ENCODE measurements at regions not wholly inside any gene's neighbourhood (a gene's known extent, or its start where the extent isn't known, plus 50 kb on each side); places are given as distances from the start of the nearest gene placed in this dataset.
"Not testable (repeated sequence)": the region's sequence is repeated elsewhere in the genome, so short reads cannot be mapped to it uniquely, and the experiment has no call there.

DNA sequence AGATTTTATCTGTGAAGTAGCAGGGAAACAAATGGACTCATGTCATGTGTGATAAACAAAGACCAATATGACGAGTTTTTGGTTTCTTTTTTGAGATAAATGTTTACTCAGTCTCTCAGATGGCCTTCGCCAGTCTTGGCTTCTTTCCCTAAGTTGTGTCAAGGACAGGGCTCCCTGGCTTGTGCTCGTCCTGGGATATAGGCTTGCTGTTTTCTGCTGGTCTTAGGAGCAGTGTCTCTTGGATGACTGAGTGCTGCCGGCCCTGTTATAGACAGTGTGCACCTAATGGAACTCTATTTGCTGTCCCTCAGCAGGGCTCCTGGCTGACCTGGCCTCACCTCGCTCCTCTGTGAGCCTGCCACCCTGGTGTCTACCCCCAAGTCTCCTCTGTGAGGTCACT lies 324.1 kb upstream of the SYNCRIP start:
- no peak for DNase-seq (ENCODE audit: low spot score)

DNA sequence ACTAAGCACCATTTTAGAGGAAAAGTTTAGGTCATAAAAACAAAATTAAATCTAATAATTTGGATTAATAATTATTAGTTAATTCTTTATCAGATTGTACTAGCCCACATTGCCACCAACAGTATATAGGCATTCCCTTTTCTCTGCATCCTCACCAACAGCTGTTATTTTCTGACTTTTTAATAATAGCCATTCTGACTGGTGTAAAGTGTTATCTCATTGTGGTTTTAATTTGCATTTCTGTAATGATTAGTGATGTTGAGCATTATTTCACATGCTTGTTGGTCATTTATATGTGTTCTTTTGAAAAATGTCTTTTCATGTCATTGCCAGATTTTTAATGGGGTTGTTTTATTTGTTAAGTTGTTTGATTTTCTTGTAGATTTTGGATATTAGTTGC lies 319.1 kb upstream of the SYNCRIP start:
- DNase-seq (ENCODE audit: low spot score) = no peak

DNA sequence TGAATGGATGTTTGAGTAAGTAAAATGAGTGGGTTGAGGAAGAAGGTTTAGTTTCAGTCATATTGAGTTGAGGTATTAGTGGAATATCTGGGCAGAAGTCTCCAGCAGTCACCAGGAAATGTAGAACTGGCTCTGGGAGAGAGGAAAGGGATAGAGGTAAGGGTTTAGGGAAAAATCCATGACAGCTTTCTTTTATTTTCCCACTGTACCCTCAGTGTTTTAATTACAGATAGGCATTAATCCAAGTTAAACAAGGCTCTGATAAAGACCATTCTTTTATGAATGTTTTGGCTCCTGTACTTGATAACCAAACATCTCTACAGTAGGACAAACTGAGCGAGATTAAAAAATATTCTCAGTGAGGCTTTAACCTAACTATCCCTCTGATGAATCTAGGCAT lies 318.4 kb upstream of the SYNCRIP start:
- no peak for DNase-seq (ENCODE audit: low spot score)

DNA sequence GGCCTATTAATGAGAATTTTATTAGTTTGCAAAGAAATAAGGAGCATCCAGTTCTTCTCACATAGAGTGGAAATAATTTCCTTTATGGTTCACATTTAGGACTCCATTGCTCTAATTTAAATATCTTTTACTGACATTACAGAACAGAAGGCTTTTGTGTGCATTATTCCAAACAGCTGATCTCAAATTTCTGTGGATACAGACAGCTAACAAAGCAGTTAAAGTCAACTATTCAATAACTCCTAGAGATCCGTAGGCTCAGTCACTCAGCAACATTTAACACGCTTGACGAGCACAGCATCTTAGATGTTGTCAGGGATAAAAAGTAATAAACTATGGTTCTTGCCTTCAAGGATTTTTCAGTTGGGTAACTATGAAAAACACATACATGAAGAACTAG lies 305.8 kb upstream of the SYNCRIP start:
- DNase-seq (ENCODE audit: low spot score) = no peak

DNA sequence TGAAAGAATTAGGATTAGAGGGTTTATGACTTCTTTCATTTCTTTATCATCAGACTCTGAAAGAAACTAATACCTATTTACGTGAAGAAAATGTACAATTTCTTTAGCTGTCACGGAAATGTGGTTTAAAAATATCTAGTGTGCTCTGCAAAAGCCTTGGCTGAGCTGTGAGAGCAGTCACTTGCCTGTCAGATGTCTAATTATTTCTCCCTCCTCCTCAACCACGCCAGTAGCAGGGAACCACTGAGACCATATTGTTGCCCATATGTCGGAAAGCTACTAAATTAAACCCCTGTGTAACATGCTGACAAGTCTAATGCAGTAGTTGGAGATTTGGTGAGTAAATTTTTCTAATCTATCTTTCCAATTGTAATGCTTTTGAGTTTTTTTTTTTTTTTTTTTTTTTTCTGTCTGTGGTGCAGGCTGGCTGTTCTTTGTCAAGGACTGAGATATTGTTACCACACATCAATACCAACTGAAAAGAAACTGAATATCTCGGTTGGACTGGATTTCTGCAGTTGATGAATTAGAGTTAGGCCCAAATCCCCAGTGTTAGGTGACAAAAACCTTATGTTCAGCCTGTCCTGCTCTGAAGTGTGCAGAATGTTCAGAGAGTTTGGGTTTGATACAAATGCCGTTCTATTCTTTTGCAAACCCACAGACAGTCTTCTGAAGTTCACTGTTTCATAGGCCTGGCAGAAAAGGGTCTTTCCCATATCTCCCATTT lies 302.9 kb upstream of the SYNCRIP start:
- peak; percentile 87 for DNase-seq (ENCODE audit: low spot score)

DNA sequence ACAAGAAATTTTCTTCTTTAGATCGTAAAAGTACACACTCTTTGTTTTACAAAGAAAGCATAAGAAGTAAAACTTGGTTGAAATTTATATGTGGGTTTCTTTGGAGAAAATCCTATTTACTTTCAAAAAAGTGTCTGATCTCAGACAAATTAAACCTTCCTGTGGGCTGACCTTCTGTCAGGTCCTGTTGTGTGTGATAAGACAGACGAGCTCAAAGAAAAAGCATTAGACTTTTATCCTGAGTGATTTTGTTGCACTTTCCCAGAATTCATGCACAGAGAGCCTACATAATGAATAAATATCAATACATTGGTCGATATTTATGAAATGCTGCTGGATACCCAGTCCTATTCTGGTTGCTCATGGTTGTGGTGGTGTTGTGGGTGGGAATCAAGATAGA lies 302.1 kb upstream of the SYNCRIP start:
- peak; percentile 75 for DNase-seq (ENCODE audit: low spot score)

DNA sequence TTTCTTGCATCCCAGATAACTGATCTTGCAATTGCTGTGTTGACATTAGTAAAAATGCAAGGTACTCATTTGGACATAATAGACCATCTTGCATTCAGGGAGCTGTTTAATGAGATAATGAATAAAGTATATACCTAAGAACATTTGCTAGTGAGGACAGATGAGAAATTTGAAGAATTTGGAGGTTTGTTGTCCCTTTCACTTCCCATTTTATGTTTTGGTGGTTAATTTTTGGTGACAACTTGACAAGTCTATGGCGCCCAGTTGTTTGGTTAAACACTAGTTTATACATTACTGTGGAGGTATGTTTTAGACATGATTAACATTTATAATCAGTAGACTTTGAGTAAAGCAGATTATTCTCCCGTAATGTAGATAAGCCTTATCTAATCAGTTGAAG lies 300.2 kb upstream of the SYNCRIP start:
- no peak for DNase-seq (ENCODE audit: low spot score)

DNA sequence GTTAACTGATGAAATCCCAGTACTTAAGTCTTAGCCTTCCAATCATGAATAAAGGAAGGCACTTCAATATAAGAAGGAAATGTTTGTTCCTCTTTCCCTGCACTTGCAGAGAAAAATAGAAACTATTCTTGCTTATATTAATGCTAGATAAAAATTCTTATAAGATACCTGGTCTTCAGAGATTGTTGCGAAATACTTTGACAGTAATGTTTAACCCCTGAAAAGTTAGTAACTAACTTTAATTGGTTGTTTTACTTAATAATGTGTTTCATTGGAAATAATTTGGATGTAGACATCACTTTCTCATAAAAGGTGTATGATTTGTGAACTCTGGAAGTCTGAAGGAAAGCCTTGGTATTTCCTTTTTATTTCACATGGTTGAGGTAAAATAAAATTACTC lies 294.2 kb upstream of the SYNCRIP start:
- no peak for DNase-seq (ENCODE audit: low spot score)

DNA sequence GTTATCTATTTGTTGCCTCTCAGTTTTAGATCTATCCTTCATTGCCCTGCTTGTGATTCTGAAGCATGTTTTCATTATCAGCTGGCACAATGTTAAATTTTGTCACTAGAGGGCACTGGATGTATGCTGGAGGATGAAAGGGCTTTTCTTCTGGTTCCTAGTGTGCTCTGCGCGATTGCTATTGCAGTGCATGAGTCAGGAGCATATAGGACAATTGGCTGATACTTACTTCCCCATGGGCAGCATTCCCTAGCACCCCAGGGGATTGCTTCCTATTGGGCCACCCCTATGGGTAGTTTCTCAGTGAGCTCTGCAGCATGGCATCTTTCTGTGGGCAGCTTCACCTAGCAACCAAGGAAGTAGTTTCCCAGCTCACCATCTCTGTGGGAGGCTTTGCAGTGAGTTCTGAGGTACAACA lies 280.3 kb upstream of the SYNCRIP start:
- DNase-seq (ENCODE audit: low spot score) = peak; percentile 79

DNA sequence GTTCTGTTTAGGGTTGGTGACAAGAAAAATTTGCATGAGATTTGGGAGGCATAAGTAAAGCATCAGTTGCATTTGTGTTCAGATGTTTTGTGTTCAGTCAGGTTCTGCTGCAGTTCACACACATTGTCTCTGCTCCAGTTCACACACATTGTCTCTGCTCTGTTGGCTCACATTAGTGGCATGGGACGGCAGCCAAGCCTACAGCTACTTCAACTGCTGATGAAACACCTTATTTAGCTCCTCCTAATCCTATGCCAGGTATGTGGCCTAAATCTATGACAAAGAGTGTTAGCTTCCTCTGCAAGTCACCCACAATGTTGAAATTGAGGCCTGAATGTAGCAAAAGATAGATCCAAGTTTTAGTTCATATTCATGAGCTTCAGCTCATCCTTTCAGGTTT lies 278.1 kb upstream of the SYNCRIP start:
- DNase-seq (ENCODE audit: low spot score) = no peak

DNA sequence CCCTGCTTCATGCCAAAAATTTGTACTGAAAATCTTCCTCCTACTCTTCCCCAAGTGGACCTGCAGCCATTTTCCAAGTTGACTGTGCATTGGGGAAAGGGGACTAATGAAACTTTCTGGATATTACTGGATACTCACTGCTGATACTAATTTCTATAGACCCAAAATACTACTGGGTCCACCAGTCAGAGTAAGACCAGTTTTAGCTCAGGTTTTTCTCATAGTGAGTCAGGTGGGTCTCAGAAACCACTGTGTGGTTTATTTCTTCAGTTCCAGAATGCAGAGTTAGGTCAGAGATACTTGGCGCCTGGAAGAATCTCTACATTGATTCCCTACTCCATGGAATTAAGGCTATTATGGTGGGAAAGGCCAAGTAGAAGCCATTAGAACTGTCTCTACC lies 274.8 kb upstream of the SYNCRIP start:
- no peak for DNase-seq (ENCODE audit: low spot score)

DNA sequence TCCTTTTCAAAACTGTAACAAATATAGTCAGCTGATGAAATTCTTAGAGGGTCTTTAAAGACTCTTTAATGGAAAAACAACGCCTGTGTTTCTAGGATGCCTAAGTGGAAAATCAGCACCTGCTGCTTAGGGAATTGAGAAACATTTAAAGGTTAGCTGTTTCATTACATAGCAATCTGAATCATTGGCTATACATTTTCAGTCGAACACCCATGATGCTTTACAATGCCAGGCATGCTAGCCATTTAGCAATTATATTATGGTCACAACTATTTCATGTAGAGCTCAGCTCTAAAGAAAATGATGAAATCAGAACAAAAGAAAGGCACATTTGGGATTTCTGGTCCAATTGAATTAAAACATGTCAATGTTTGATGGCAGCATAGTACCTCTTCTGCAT lies 270.3 kb upstream of the SYNCRIP start:
- no peak for DNase-seq (ENCODE audit: low spot score)

DNA sequence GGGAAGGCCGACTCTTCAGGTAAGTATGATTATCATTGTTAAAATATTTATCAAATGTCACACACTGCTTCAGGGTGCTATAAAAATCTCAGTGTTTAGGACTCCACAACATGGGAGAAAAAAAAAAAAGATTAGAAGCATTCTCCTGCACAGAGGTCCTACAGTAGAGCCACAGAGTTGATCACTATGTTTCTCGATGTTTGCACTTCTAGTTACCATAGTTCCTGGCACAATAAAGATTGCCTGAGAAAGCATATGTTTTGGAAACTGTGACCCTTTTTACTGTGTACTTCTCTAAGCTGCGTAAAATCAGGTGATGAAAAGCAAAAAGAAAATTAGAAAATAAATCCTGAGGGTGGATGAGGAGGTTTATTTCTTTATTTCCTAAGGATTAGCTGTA lies 269.9 kb upstream of the SYNCRIP start:
- no peak for DNase-seq (ENCODE audit: low spot score)

DNA sequence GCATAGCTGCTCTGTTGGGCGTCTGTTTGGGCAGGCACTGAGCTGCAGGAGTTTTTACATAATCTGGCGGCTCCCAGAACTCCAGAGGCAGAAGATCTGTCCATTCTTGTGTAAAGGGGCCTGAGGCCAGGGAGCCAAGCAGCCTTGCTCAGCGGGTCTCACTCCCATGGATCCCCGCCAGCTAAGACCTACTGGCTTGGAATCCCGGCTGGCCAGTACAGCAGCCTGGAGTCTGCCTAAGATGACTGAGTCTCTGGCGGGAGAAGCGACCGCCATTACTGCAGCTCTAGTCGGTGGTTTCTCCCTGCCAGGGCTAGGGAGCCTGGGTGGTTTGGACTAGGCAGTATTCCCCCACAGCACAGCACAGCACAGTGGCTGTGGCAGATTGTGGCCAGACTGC lies 268.4 kb upstream of the SYNCRIP start:
- no peak for DNase-seq (ENCODE audit: low spot score)

DNA sequence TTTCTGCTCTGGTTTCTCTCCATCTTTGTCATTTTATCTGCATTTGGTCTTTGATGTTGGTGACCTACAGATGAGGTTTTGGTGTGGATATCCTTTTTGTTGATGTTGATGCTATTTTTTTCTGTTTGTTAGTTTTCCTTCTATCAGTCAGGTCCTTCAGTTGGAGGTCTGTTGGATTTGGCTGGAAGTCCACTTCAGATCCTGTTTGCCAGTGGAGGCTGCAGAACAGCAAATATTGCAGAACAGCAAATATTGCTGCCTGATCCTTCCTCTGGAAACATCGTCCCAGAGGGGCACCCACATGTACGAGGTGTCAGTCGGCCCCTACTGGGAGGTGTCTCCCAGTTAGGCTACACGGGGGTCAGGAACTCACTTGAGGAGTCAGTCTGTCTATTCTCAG lies 265.4 kb upstream of the SYNCRIP start:
- DNase-seq (ENCODE audit: low spot score) = not testable (repeated sequence)

DNA sequence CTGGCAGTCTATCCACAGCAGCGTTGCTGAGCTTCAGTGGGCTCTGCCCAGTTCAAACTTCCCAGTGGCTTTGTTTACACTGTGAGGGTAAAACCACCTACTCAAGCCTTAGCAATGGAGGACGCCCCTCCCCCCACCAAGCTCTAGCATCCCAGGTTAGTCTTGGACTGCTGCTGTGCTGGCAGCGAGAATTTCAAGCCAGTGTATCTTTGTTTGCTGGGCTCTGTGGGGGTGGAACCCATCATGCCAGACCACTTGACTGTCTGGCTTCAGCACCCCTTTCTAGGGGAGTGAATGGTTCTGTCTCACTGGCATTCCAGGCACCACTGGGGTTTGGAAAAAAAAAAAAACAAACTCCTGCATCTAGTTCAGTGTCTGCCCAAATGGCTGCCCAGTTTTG lies 249.7 kb upstream of the SYNCRIP start:
- no peak for DNase-seq (ENCODE audit: low spot score)

DNA sequence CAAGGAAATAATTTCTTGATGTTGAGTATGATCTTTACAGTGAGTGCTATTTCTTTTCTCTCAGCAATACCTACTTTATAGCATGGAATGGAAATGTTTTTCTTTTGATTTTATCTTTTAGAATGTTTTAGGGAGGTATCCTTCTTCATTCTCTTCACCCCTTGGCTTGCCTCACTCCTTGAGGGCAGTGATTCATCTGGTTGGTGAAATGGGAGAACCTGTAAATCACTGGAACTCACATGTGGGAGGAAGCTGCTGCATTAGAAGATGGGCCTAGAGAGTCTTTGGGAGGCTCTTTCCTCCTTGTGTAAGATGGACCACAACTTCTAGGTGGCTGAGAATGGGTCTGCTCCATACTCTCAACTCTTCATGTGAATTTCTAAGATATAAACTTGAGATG lies 244.8 kb upstream of the SYNCRIP start:
- DNase-seq (ENCODE audit: low spot score) = no peak

DNA sequence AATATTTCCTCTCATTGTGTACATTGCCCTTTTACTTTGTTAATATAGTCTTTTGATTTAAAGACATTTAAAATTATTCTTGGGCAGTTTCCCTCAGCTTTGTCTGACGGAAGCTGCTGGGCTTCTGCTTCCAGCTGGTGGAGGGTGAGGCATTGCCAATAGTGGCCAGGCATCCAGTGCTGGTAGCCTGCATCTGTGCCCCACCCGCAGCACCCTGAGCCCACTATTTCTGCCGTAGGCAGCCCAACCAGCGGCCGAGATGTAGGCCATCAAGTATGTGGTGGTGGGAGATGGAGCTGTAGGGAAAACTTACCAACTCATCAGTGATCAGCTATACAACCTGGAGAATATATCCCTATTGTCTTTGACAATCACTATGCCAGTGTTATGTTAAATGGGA lies 226.0 kb upstream of the SYNCRIP start:
- no peak for DNase-seq (ENCODE audit: low spot score)

DNA sequence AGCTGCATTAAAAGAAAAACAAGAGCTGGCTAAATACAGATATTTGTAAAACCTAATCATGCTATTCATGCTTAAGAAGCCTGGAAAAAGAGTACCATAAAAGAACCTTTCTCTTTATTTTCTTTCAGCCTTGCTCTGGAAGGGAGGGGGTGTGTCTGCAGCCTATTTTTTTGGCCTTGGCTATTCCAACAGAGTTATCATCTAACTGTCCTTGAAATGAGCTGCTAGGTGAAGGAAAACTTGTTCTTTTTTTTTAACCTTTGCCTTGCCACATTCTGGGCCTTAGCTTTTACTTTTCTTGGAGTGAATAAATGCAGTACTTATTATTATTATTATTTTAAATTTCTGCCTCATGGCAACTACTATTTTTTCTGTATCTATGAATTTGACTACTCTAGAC lies 224.9 kb upstream of the SYNCRIP start:
- DNase-seq (ENCODE audit: low spot score) = peak; percentile 5

DNA sequence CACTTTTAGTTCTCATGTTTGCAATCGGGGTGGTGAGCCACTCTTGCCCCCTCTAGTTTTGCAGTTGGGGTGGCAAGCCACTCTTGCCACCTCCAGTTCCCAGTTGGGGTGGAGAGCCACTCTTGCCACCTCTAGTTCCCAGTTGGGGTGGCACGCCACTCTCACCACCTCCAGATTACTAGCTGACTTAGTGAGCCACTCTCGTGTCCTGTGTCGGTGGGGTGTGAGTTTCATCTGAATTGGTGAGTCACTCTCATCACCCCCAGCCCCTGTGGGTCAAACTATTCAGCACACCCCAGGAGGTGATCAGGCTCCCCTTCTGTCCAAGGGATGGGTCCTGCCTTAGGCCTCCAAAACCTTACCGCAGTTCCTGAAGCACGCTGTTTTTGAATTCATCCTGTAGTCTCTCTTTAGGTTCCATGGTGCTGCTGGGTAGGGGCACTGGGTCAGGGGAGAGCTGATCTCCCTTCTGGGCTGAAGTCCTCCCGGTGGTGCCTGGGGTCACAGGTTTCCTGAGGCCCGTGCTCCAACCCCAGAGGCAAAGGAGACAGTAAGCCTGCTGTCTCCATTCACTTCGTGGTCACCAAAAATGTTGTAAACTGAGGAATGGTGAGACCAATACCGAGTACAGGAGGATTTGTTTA lies 224.2 kb upstream of the SYNCRIP start:
- DNase-seq (ENCODE audit: low spot score) = no peak

DNA sequence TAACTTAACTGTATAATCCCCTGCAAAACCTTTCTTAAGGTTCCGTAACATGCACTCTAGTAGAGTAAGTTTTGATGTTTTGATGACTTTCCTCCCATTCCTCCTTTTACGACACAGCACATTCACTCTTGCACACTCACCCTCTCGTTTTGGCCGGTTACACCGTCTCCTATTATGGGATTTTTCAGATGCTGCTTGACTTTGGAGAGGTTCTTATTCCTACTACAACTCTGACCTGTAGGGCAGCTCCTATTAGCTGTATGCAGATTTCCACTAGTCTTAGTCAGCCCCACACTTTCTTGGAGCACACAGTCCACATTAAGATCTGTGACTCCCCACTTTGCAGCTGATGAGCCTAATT lies 223.7 kb upstream of the SYNCRIP start:
- DNase-seq (ENCODE audit: low spot score) = peak; percentile 39

DNA sequence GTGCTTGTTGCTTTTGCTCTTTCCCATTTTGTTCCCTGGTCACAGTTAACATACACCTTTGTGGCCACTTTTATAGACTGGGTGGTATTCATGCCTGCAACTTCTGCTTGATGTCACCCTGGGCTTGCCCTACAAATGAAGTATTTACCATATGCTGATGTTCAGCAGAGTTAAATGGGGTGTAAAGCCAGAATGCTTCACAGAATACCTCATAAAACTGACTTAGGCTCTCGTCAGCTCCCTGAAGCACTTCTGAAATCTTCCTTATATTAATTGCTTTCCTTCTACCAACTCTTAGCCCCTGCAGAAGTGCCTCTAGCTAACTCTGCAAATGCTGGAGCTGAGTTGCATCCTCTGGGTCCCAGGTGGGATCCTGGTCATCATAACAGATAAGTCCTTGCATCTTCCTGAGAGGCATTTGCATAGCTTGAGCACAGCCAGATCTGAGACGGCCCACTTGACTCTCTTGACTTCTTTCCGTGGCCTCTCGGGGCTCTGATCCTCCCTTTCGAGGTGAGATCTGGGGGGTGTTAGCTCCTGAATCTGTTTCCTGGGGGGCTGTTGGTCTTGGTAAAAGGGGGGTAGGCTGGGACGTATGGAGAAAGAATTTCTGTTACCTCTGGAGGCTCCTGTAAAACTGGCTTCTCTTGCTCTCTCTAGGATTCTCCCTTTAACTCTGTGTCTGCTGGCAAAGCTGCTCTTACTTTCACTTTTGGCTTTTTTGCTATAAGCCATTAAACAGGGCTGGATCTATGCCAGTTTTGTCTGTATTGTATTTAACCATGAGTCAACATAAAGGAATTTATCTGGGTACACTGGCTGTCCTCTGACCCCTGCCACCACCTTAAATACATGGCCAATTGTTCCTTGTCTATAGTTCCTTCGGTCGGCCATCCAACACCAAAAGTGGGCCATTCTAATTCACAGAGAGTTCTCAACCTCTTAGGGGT lies 223.0 kb upstream of the SYNCRIP start:
- peak; percentile 46 for DNase-seq (ENCODE audit: low spot score)

Measured in umbilical cord (tissue), 1 donor.